ENCODE measurements at regions not wholly inside any gene's neighbourhood (a gene's known extent, or its start where the extent isn't known, plus 50 kb on each side); places are given as distances from the start of the nearest gene placed in this dataset.

DNA sequence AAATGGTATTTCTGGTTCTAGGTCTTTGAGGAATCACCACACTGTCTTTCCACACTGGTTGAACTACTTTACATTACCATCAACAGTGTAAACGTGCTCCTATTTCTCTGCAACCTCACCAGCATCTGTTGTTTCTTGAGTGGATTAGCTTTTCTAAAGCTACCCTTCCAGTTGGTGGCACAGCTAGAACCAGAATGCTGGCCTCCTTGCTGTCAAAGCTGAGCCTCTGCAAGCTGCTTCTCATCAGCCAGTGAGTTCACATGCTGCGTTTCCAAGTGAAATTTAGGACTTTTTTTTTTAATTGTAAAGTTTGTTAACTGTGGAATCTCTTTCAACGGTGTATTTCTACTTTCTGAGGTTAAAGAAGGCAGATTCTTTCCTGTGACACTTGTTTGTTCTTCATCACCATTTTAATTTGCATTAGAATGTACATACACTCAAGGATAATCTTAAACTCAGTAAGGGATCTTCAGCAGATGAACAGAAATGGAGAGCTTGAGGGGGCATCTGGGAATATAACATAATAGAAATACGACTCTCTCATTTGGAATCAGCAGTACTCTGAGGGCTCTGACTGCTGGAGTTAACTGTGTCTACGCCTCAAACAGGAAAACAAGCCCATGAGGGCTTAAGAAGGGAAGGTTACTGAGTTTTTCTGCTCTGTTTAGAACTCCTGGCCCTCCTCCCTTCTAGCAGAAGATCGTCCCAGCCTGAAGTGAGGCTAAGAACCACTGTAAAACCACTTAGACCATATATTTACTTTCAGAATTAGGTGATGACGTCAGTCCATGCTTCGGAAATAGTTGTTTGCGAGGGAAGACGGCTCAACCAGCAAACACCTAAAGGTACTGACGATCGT lies 148.4 kb upstream of the FAM20A start:
- TF ChIP-seq CTCF (IDR thresholded peaks at IDR 0.05; ENCODE audit: low read depth, low read length) = no peak
- no peak for TF ChIP-seq EZH2phosphoT487 (IDR thresholded peaks at IDR 0.05; ENCODE audit: low read depth)

All from OCI-LY3 (cell line).